ENCODE measurements at regions not wholly inside any gene's neighbourhood (a gene's known extent, or its start where the extent isn't known, plus 50 kb on each side); places are given as distances from the start of the nearest gene placed in this dataset.
"Not testable (repeated sequence)": the region's sequence is repeated elsewhere in the genome, so short reads cannot be mapped to it uniquely, and the experiment has no call there.

- DNase-seq (ENCODE audit: low read depth): no peak
Observed at GRCh38 chr7:98774884-98775283, 94.9 kb downstream of the TMEM130 start.

GRCh38 chr7:98777051-98777450, 92.8 kb downstream of the TMEM130 start:
- no peak for DNase-seq (ENCODE audit: low read depth)

- no peak for DNase-seq (ENCODE audit: low read depth)
Observed at GRCh38 chr7:98778421-98778820, 91.4 kb downstream of the TMEM130 start.

- DNase-seq (ENCODE audit: low read depth): no peak
Observed at GRCh38 chr7:98779800-98780587, 89.8 kb downstream of the TMEM130 start.

- no peak for DNase-seq (ENCODE audit: low read depth)
Observed at GRCh38 chr7:98784216-98784785, 85.5 kb downstream of the TMEM130 start.

- DNase-seq (ENCODE audit: low read depth): peak; percentile 26
Observed at GRCh38 chr7:98785929-98786571, 83.8 kb downstream of the TMEM130 start.

- DNase-seq (ENCODE audit: low read depth): peak; percentile 46
Observed at GRCh38 chr7:98788966-98789365, 80.8 kb downstream of the TMEM130 start.

GRCh38 chr7:98794453-98794852, 75.4 kb downstream of the TMEM130 start:
- DNase-seq (ENCODE audit: low read depth): not testable (repeated sequence)

- DNase-seq (ENCODE audit: low read depth): peak; percentile 34
Observed at GRCh38 chr7:98795741-98796493, 73.9 kb downstream of the TMEM130 start.

Data from M059J (cell line).